ENCODE measurements at regions not wholly inside any gene's neighbourhood (a gene's known extent, or its start where the extent isn't known, plus 50 kb on each side); places are given as distances from the start of the nearest gene placed in this dataset.

- ATAC-seq: no peak
- Histone ChIP-seq H3K27ac (ENCODE audit: low read length) (no peak overlapping the region), H3K36me3 (ENCODE audit: control insufficient read depth, insufficient read depth, low read length) (no peaks in the 10 kb centered on the region), H3K4me1 (ENCODE audit: control insufficient read depth, insufficient read depth, low read length) (no peaks in the 10 kb centered on the region), H3K4me3 (ENCODE audit: low read length) (no peak overlapping the region), H3K9me3 (ENCODE audit: control insufficient read depth, insufficient read depth, low read length) (peaks cover 10% of the 10 kb centered on the region), H3K27me3 (ENCODE audit: control insufficient read depth, insufficient read depth, low read length) (no peaks in the 10 kb centered on the region)
- Mint-ChIP-seq H3K9me3 (peaks cover 7 to 15% of the 10 kb centered on the region in 2 donors), H3K4me3 (no peak overlapping the region), H3K4me1 (no peaks in the 10 kb centered on the region), H3K27ac (no peak overlapping the region), H3K36me3 (no peaks in the 10 kb centered on the region), H3K27me3 (ENCODE audit: low read depth in 2 of 2) (no peaks in the 10 kb centered on the region)
- no peak for DNase-seq
- 88% methylated on average over 1 of the region's 1 CpG for WGBS (ENCODE audit: insufficient coverage)
- no peak for TF ChIP-seq CTCF (IDR thresholded peaks at IDR 0.05)
- intact Hi-C loops (cut with micrococcal nuclease): no loop called here
These were observed 715.4 kb downstream of the NSUN3 start for GRCh38 chr3:94778289-94778688.

GRCh38 chr3:94778814-94779494, 716.1 kb downstream of the NSUN3 start:
- peaks cover 7 to 16% of the 10 kb centered on the region in 2 donors for H3K9me3 Mint-ChIP-seq

GRCh38 chr3:94779699-94780098, 716.8 kb downstream of the NSUN3 start:
- Histone ChIP-seq H3K9me3 (ENCODE audit: control insufficient read depth, insufficient read depth, low read length) (peaks cover 3% of the 10 kb centered on the region), H3K27me3 (ENCODE audit: control insufficient read depth, insufficient read depth, low read length) (no peaks in the 10 kb centered on the region), H3K27ac (ENCODE audit: low read length) (no peak overlapping the region), H3K36me3 (ENCODE audit: control insufficient read depth, insufficient read depth, low read length) (no peaks in the 10 kb centered on the region), H3K4me1 (ENCODE audit: control insufficient read depth, insufficient read depth, low read length) (no peaks in the 10 kb centered on the region), H3K4me3 (ENCODE audit: low read length) (no peak overlapping the region)
- ATAC-seq: no peak
- Mint-ChIP-seq H3K9me3 (peaks cover 7 to 15% of the 10 kb centered on the region in 2 donors), H3K4me1 (no peaks in the 10 kb centered on the region), H3K27ac (no peak overlapping the region), H3K27me3 (ENCODE audit: low read depth in 2 of 2) (no peaks in the 10 kb centered on the region), H3K4me3 (no peak overlapping the region), H3K36me3 (no peaks in the 10 kb centered on the region)
- intact Hi-C loops (cut with micrococcal nuclease): no loop called here
- no peak for TF ChIP-seq CTCF (IDR thresholded peaks at IDR 0.05)
- DNase-seq: no peak
- no CpG with 5 or more reads among the region's 1 CpG for WGBS (ENCODE audit: insufficient coverage)

More at GRCh38 chr3:94778814-94779494, 716.1 kb downstream of the NSUN3 start:
- H3K27ac ChIP-seq (ENCODE audit: low read length): no peak overlapping the region
- no peaks in the 10 kb centered on the region for H3K4me1 ChIP-seq (ENCODE audit: control insufficient read depth, insufficient read depth, low read length)
- no peaks in the 10 kb centered on the region for H3K36me3 Mint-ChIP-seq
- no peak overlapping the region for H3K4me3 ChIP-seq (ENCODE audit: low read length)
- no peaks in the 10 kb centered on the region for H3K4me1 Mint-ChIP-seq
- H3K27ac Mint-ChIP-seq: no peak overlapping the region
- no peak overlapping the region for H3K4me3 Mint-ChIP-seq
- peaks cover 7% of the 10 kb centered on the region for H3K9me3 ChIP-seq (ENCODE audit: control insufficient read depth, insufficient read depth, low read length)
- WGBS (ENCODE audit: insufficient coverage): 85% methylated on average over 3 of the region's 4 CpGs
- intact Hi-C loops (cut with micrococcal nuclease): no loop called here
- H3K36me3 ChIP-seq (ENCODE audit: control insufficient read depth, insufficient read depth, low read length): no peaks in the 10 kb centered on the region
- no peak for ATAC-seq
- no peak for DNase-seq
- H3K27me3 ChIP-seq (ENCODE audit: control insufficient read depth, insufficient read depth, low read length): no peaks in the 10 kb centered on the region
- H3K27me3 Mint-ChIP-seq (ENCODE audit: low read depth in 2 of 2): no peaks in the 10 kb centered on the region
- no peak for TF ChIP-seq CTCF (IDR thresholded peaks at IDR 0.05)

- H3K27ac Mint-ChIP-seq: no peak overlapping the region
- no peaks in the 10 kb centered on the region for H3K27me3 Mint-ChIP-seq (ENCODE audit: low read depth in 2 of 2)
- no peak for TF ChIP-seq CTCF (IDR thresholded peaks at IDR 0.05)
- peaks cover 3% of the 10 kb centered on the region for H3K9me3 ChIP-seq (ENCODE audit: control insufficient read depth, insufficient read depth, low read length)
- ATAC-seq: no peak
- DNase-seq: no peak
- H3K36me3 Mint-ChIP-seq: no peaks in the 10 kb centered on the region
- no peaks in the 10 kb centered on the region for H3K4me1 ChIP-seq (ENCODE audit: control insufficient read depth, insufficient read depth, low read length)
- H3K27me3 ChIP-seq (ENCODE audit: control insufficient read depth, insufficient read depth, low read length): no peaks in the 10 kb centered on the region
- no peaks in the 10 kb centered on the region for H3K36me3 ChIP-seq (ENCODE audit: control insufficient read depth, insufficient read depth, low read length)
- WGBS (ENCODE audit: insufficient coverage): no CpG with 5 or more reads among the region's 4 CpGs
- H3K27ac ChIP-seq (ENCODE audit: low read length): no peak overlapping the region
- H3K4me3 Mint-ChIP-seq: no peak overlapping the region
- no peak overlapping the region for H3K4me3 ChIP-seq (ENCODE audit: low read length)
- intact Hi-C loops (cut with micrococcal nuclease): no loop called here
- H3K9me3 Mint-ChIP-seq: peaks cover 2 to 5% of the 10 kb centered on the region in 2 donors
- H3K4me1 Mint-ChIP-seq: no peaks in the 10 kb centered on the region
These were observed 721.4 kb downstream of the NSUN3 start for GRCh38 chr3:94784274-94784673.

Data from natural killer cell (primary cell).